Transverse colon (tissue), 3 donors: ENCODE measurements at regions not wholly inside any gene's neighbourhood (a gene's known extent, or its start where the extent isn't known, plus 50 kb on each side); places are given as distances from the start of the nearest gene placed in this dataset.

Source experiments
- POLR2A ChIP-seq: fragments of 450-650 bp; IDR thresholded peaks from one replicate; pipeline ENCODE4 v1.6.1; 2016; ENCODE audit warnings: antibody characterized with exemption, mild to moderate bottlenecking, moderate library complexity
- POLR2AphosphoS5 ChIP-seq, 3 donors: sonication (generic); formaldehyde crosslinking; IDR thresholded peaks; one replicate each; pipeline ENCODE4 v1.6.1; 2016; ENCODE audit warnings: antibody characterized with exemption in 3 of 3

DNA sequence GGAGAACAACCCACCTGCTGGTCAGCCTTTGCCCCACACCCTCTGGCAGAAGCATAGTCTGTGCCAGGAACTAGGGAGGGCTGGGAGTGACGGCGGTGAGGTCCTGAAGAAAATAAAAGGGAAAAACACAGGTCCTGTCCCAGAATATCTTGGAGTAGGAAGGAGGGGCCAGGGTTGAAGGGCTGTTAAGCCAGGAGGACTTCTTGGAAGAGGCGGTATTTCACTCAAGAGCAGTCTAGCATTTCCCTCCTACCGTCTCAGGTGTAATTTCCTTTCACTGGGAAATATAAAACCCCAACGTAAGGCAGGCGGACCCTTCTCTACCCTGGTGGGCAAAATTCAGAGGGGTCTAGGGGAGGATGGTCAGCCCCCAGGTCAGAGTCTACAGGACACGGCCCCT, 72.7 kb upstream of the TTC34 start:
- no peak for TF ChIP-seq POLR2AphosphoS5 (IDR thresholded peaks at IDR 0.05)
- no peak for TF ChIP-seq POLR2A
